Left lung (tissue), 4 donors: ENCODE measurements at regions not wholly inside any gene's neighbourhood (a gene's known extent, or its start where the extent isn't known, plus 50 kb on each side); places are given as distances from the start of the nearest gene placed in this dataset.

Experiments
- ATAC-seq: fragments of 200-7000 bp; cut with Tn5 transposase; one replicate; pipeline ENCODE4 v1.9.1; 2020; ENCODE audit warnings: moderate library complexity
- DNase-seq, 4 donors: peaks; one replicate each; pipeline ENCODE4 v3.0.0-alpha.2; 2013 to 2020
- H3K27ac ChIP-seq, 2 donors: fragments of 200-600 bp; sonication (generic) in 1 of 2; one replicate each; pipeline versions ENCODE4 v1.5.0 to v1.8.0; 2020 to 2021
- H3K27me3 ChIP-seq, 2 donors: fragments of 200-600 bp; sonication (generic) in 1 of 2; one replicate each; pipeline versions ENCODE4 v1.5.0 to v1.8.0; 2020 to 2021
- H3K36me3 ChIP-seq, 2 donors: fragments of 200-600 bp; sonication (generic) in 1 of 2; one replicate each; pipeline versions ENCODE4 v1.5.0 to v1.8.0; 2020 to 2021
- H3K4me1 ChIP-seq, 2 donors: fragments of 200-600 bp; one replicate each; pipeline ENCODE4 v1.8.0; 2021
- H3K4me3 ChIP-seq, 2 donors: fragments of 200-600 bp; sonication (generic) in 1 of 2; one replicate each; pipeline versions ENCODE4 v1.5.0 to v1.8.0; 2020 to 2021; ENCODE audit warnings: mild to moderate bottlenecking in 1 of 2
- H3K9me3 ChIP-seq, 2 donors: fragments of 200-600 bp; sonication (generic) in 1 of 2; one replicate each; pipeline versions ENCODE4 v1.5.0 to v1.8.0; 2020 to 2021
- intact Hi-C, 2 donors: fragments of 100-400 bp; cut with DNase I; formaldehyde crosslinking; loops; one replicate each; pipeline versions ENCODE4 v1.11.2 to v1.14.2; 2022
- TF ChIP-seq, protein P1 (sequence below), 2 donors: fragments of 200-600 bp; sonication (generic) in 1 of 2; IDR thresholded peaks; one replicate each; pipeline versions ENCODE4 v1.5.0 to v1.8.0; 2021; ENCODE audit warnings: antibody characterized with exemption in 2 of 2
- donor health status: DM: no; HTN: yes; CAD: no.
- donor health status: DM: no; HTN: no; CAD: no.

GRCh38 chr12:47586952-47587669, 118.7 kb downstream of the RPAP3 start:
- H3K27ac ChIP-seq, result no peak overlapping the region
- H3K36me3 ChIP-seq, result no peaks in the 10 kb centered on the region
- H3K27me3 ChIP-seq, result no peaks in the 10 kb centered on the region
- DNase-seq, result no peak
- ATAC-seq, result no peak
- no peaks in the 10 kb centered on the region for H3K9me3 ChIP-seq
- peaks cover 0 to 7% of the 10 kb centered on the region in 2 donors for H3K4me1 ChIP-seq
- no peak overlapping the region for H3K4me3 ChIP-seq
- TF ChIP-seq, protein P1, sequence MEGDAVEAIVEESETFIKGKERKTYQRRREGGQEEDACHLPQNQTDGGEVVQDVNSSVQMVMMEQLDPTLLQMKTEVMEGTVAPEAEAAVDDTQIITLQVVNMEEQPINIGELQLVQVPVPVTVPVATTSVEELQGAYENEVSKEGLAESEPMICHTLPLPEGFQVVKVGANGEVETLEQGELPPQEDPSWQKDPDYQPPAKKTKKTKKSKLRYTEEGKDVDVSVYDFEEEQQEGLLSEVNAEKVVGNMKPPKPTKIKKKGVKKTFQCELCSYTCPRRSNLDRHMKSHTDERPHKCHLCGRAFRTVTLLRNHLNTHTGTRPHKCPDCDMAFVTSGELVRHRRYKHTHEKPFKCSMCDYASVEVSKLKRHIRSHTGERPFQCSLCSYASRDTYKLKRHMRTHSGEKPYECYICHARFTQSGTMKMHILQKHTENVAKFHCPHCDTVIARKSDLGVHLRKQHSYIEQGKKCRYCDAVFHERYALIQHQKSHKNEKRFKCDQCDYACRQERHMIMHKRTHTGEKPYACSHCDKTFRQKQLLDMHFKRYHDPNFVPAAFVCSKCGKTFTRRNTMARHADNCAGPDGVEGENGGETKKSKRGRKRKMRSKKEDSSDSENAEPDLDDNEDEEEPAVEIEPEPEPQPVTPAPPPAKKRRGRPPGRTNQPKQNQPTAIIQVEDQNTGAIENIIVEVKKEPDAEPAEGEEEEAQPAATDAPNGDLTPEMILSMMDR (IDR thresholded peaks at IDR 0.05), result no peak
- intact Hi-C loops, result no loop called here

- ATAC-seq (no peak), DNase-seq (no peak)
- Histone ChIP-seq H3K4me1 (no peaks in the 10 kb centered on the region), H3K27ac (no peak overlapping the region), H3K27me3 (no peaks in the 10 kb centered on the region), H3K36me3 (no peaks in the 10 kb centered on the region), H3K9me3 (no peaks in the 10 kb centered on the region), H3K4me3 (no peak overlapping the region)
- intact Hi-C loops, result no loop called here
- TF ChIP-seq, protein P1 (IDR thresholded peaks at IDR 0.05), result no peak
Measured at GRCh38 chr12:47585507-47585906, 120.3 kb downstream of the RPAP3 start.

GRCh38 chr12:47578836-47579235, 127.0 kb downstream of the RPAP3 start:
- no peak overlapping the region for H3K4me3 ChIP-seq
- no peak for ATAC-seq
- intact Hi-C loops, result no loop called here
- H3K9me3 ChIP-seq, result no peaks in the 10 kb centered on the region
- DNase-seq, result no peak
- no peaks in the 10 kb centered on the region for H3K36me3 ChIP-seq
- H3K27me3 ChIP-seq, result no peaks in the 10 kb centered on the region
- no peaks in the 10 kb centered on the region for H3K4me1 ChIP-seq
- TF ChIP-seq, protein P1 (IDR thresholded peaks at IDR 0.05), result no peak
- H3K27ac ChIP-seq, result no peak overlapping the region

DNA sequence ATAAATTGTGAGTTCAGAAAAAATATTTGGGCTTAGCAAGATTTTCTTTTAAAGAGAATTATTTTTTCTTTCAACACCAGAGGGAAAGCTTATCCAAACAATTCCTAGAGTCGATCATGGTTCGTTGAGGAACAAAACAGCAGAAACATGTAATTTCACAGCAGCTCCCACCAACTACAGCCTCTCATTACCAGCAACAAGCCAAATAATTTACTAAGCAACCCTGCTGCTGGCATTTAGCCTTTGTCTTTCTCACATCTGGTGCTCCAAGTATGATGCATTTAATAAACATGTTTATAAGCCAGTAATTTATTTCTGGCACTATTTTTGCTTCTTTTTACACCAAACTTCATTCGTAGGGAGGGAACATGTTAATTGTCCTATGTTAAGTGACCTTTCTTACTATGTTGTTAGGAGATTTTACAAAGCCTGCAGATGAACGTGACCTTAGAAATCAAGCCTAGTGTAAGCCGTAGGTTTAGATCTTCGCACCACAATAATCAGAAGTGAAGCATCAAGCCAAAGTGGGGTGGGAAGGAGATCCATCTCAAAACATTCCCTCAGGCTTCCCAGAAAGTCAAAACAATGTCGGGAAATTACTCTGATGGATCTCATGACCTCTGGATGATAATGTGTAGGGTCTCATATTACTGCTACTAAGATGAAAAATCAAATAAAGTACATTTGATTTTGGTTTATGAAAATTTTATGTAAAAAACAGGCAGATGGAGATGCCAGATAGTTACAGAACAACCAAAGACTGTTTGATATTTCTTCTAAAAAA, 128.4 kb downstream of the RPAP3 start:
- no peaks in the 10 kb centered on the region for H3K4me1 ChIP-seq
- TF ChIP-seq, protein P1 (IDR thresholded peaks at IDR 0.05), result no peak
- intact Hi-C loops, result no loop called here
- no peak overlapping the region for H3K4me3 ChIP-seq
- DNase-seq (peak in 2 of 4 donors; percentile 70 to 71), ATAC-seq (no peak)
- H3K36me3 ChIP-seq, result no peaks in the 10 kb centered on the region
- no peaks in the 10 kb centered on the region for H3K27me3 ChIP-seq
- H3K27ac ChIP-seq, result no peak overlapping the region
- no peaks in the 10 kb centered on the region for H3K9me3 ChIP-seq

DNA sequence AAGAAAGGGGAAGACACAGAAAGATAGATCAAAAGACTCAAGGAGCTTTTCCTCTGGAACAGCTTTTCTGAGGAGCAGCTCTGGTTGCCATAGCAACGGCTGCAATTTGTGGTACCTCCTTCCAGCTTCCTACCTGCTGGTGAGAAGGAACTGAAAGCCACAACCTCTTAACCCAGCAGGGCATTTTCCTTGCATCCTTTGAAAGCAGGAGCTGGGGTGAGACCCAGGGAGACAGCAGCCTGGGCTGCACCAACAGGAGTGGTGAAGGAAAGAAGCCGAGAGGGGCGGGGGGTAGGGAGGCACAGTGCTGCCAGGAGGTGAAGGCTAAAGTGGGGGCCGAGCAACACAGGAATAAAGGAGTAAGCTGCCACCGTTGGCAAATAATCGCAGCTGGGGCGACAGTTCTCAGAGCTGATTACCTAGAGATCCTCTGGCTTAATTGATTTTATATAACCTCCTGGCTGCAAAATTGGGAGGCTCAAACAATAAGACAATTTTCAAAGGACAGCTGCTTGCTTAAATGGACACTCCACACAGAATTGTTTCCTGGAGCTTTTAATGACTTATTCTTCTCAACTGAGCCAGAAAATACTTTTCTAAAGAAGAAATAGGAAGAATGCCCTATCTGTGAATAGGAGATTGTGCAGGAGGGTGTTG, 129.4 kb downstream of the RPAP3 start:
- intact Hi-C loops, result no loop called here
- no peaks in the 10 kb centered on the region for H3K9me3 ChIP-seq
- TF ChIP-seq, protein P1 (IDR thresholded peaks at IDR 0.05), result no peak
- H3K4me1 ChIP-seq, result no peaks in the 10 kb centered on the region
- no peaks in the 10 kb centered on the region for H3K36me3 ChIP-seq
- no peaks in the 10 kb centered on the region for H3K27me3 ChIP-seq
- H3K4me3 ChIP-seq, result no peak overlapping the region
- ATAC-seq, result no peak
- DNase-seq, result no peak
- no peak overlapping the region for H3K27ac ChIP-seq
